ENCODE measurements at regions not wholly inside any gene's neighbourhood (a gene's known extent, or its start where the extent isn't known, plus 50 kb on each side); places are given as distances from the start of the nearest gene placed in this dataset.

DNA sequence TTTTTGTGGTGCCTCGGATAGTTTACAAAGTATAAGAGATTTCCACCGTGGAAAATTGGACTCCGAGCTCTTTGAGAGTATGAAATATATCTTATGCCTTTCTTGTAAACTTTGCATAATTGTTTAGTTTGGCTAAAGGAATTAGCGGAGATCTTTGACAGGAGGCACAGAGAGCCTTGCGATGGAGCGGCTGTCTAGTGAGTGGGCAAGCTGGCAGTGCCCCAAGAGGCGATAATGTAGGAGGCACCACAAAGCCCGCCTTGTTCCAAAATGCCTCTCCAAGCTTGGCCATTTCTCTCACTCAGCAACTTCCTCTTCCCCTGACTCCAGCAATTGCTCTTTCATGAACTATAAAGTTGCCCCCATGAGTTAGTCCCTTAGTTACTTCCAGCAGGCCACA is 270.1 kb upstream of the PRICKLE1 start:
- TF ChIP-seq, protein P1, sequence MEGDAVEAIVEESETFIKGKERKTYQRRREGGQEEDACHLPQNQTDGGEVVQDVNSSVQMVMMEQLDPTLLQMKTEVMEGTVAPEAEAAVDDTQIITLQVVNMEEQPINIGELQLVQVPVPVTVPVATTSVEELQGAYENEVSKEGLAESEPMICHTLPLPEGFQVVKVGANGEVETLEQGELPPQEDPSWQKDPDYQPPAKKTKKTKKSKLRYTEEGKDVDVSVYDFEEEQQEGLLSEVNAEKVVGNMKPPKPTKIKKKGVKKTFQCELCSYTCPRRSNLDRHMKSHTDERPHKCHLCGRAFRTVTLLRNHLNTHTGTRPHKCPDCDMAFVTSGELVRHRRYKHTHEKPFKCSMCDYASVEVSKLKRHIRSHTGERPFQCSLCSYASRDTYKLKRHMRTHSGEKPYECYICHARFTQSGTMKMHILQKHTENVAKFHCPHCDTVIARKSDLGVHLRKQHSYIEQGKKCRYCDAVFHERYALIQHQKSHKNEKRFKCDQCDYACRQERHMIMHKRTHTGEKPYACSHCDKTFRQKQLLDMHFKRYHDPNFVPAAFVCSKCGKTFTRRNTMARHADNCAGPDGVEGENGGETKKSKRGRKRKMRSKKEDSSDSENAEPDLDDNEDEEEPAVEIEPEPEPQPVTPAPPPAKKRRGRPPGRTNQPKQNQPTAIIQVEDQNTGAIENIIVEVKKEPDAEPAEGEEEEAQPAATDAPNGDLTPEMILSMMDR (IDR thresholded peaks at IDR 0.05), result no peak
- TF ChIP-seq POLR2A (IDR thresholded peaks at IDR 0.05), result no peak
- no peak for TF ChIP-seq POLR2AphosphoS5 (IDR thresholded peaks at IDR 0.05)
- no peak for TF ChIP-seq EP300 (IDR thresholded peaks at IDR 0.05)
